ENCODE measurements at regions not wholly inside any gene's neighbourhood (a gene's known extent, or its start where the extent isn't known, plus 50 kb on each side); places are given as distances from the start of the nearest gene placed in this dataset.

- ATAC-seq: no peak
- Mint-ChIP-seq H3K4me3 (no peak overlapping the region), H3K27me3 (ENCODE audit: low read depth) (no peaks in the 10 kb centered on the region), H3K4me1 (ENCODE audit: low read depth) (no peaks in the 10 kb centered on the region), H3K36me3 (ENCODE audit: insufficient read depth) (no peaks in the 10 kb centered on the region), H3K9me3 (no peaks in the 10 kb centered on the region)
- no peak for DNase-seq
These were observed 359.5 kb upstream of the NPSR1 start for GRCh38 chr7:34298492-34299013.

- ATAC-seq (no peak), DNase-seq (no peak)
- Mint-ChIP-seq H3K36me3 (ENCODE audit: insufficient read depth) (no peaks in the 10 kb centered on the region), H3K9me3 (no peaks in the 10 kb centered on the region), H3K4me1 (ENCODE audit: low read depth) (no peaks in the 10 kb centered on the region), H3K27me3 (ENCODE audit: low read depth) (no peaks in the 10 kb centered on the region), H3K4me3 (no peak overlapping the region)
These were observed 359.0 kb upstream of the NPSR1 start for GRCh38 chr7:34299066-34299465.

GRCh38 chr7:34307540-34307939 is 350.5 kb upstream of the NPSR1 start:
- H3K27me3 Mint-ChIP-seq (ENCODE audit: low read depth): no peaks in the 10 kb centered on the region
- no peaks in the 10 kb centered on the region for H3K36me3 Mint-ChIP-seq (ENCODE audit: insufficient read depth)
- ATAC-seq: no peak
- peaks cover 8% of the 10 kb centered on the region for H3K9me3 Mint-ChIP-seq
- H3K4me3 Mint-ChIP-seq: no peak overlapping the region
- no peak for DNase-seq
- no peaks in the 10 kb centered on the region for H3K4me1 Mint-ChIP-seq (ENCODE audit: low read depth)

- Mint-ChIP-seq H3K9me3 (peaks cover 14% of the 10 kb centered on the region), H3K4me3 (no peak overlapping the region), H3K27me3 (ENCODE audit: low read depth) (no peaks in the 10 kb centered on the region), H3K4me1 (ENCODE audit: low read depth) (no peaks in the 10 kb centered on the region), H3K36me3 (ENCODE audit: insufficient read depth) (no peaks in the 10 kb centered on the region)
- DNase-seq: no peak
- no peak for ATAC-seq
These were observed 349.4 kb upstream of the NPSR1 start for GRCh38 chr7:34308595-34308994.

GRCh38 chr7:34309116-34309515 is 348.9 kb upstream of the NPSR1 start:
- peaks cover 14% of the 10 kb centered on the region for H3K9me3 Mint-ChIP-seq
- no peaks in the 10 kb centered on the region for H3K4me1 Mint-ChIP-seq (ENCODE audit: low read depth)
- no peaks in the 10 kb centered on the region for H3K36me3 Mint-ChIP-seq (ENCODE audit: insufficient read depth)
- no peak overlapping the region for H3K4me3 Mint-ChIP-seq
- no peak for ATAC-seq
- H3K27me3 Mint-ChIP-seq (ENCODE audit: low read depth): no peaks in the 10 kb centered on the region
- no peak for DNase-seq

- peaks cover 14% of the 10 kb centered on the region for H3K9me3 Mint-ChIP-seq
- no peak overlapping the region for H3K4me3 Mint-ChIP-seq
- ATAC-seq (no peak), DNase-seq (no peak)
- H3K36me3 Mint-ChIP-seq (ENCODE audit: insufficient read depth): no peaks in the 10 kb centered on the region
- H3K27me3 Mint-ChIP-seq (ENCODE audit: low read depth): no peaks in the 10 kb centered on the region
- no peaks in the 10 kb centered on the region for H3K4me1 Mint-ChIP-seq (ENCODE audit: low read depth)
These were observed 348.4 kb upstream of the NPSR1 start for GRCh38 chr7:34309584-34309983.

GRCh38 chr7:34311591-34311990 is 346.4 kb upstream of the NPSR1 start:
- no peaks in the 10 kb centered on the region for H3K4me1 Mint-ChIP-seq (ENCODE audit: low read depth)
- no peak for DNase-seq
- H3K36me3 Mint-ChIP-seq (ENCODE audit: insufficient read depth): no peaks in the 10 kb centered on the region
- ATAC-seq: no peak
- no peak overlapping the region for H3K4me3 Mint-ChIP-seq
- H3K9me3 Mint-ChIP-seq: peaks cover 14% of the 10 kb centered on the region
- H3K27me3 Mint-ChIP-seq (ENCODE audit: low read depth): no peaks in the 10 kb centered on the region

- Mint-ChIP-seq H3K4me3 (no peak overlapping the region), H3K9me3 (peaks cover 14% of the 10 kb centered on the region), H3K4me1 (ENCODE audit: low read depth) (no peaks in the 10 kb centered on the region), H3K27me3 (ENCODE audit: low read depth) (no peaks in the 10 kb centered on the region), H3K36me3 (ENCODE audit: insufficient read depth) (no peaks in the 10 kb centered on the region)
- no peak for DNase-seq
- ATAC-seq: no peak
These were observed 345.4 kb upstream of the NPSR1 start for GRCh38 chr7:34312624-34313023.

GRCh38 chr7:34313289-34313688 is 344.7 kb upstream of the NPSR1 start:
- no peak for DNase-seq
- Mint-ChIP-seq H3K4me1 (ENCODE audit: low read depth) (no peaks in the 10 kb centered on the region), H3K4me3 (no peak overlapping the region), H3K9me3 (peaks cover 14% of the 10 kb centered on the region), H3K36me3 (ENCODE audit: insufficient read depth) (no peaks in the 10 kb centered on the region), H3K27me3 (ENCODE audit: low read depth) (no peaks in the 10 kb centered on the region)
- ATAC-seq: no peak

- H3K9me3 Mint-ChIP-seq: peaks cover 14% of the 10 kb centered on the region
- H3K4me1 Mint-ChIP-seq (ENCODE audit: low read depth): no peaks in the 10 kb centered on the region
- no peak overlapping the region for H3K4me3 Mint-ChIP-seq
- no peaks in the 10 kb centered on the region for H3K36me3 Mint-ChIP-seq (ENCODE audit: insufficient read depth)
- ATAC-seq (no peak), DNase-seq (no peak)
- H3K27me3 Mint-ChIP-seq (ENCODE audit: low read depth): no peaks in the 10 kb centered on the region
These were observed 343.0 kb upstream of the NPSR1 start for GRCh38 chr7:34315032-34315431.

GRCh38 chr7:34317039-34317438 is 341.0 kb upstream of the NPSR1 start:
- H3K27me3 Mint-ChIP-seq (ENCODE audit: low read depth): peaks cover 8% of the 10 kb centered on the region
- DNase-seq: no peak
- peaks cover 11% of the 10 kb centered on the region for H3K9me3 Mint-ChIP-seq
- ATAC-seq: no peak
- H3K4me3 Mint-ChIP-seq: no peak overlapping the region
- H3K36me3 Mint-ChIP-seq (ENCODE audit: insufficient read depth): no peaks in the 10 kb centered on the region
- H3K4me1 Mint-ChIP-seq (ENCODE audit: low read depth): peaks cover 2% of the 10 kb centered on the region

GRCh38 chr7:34320412-34320811 is 337.6 kb upstream of the NPSR1 start:
- H3K36me3 Mint-ChIP-seq (ENCODE audit: insufficient read depth): no peaks in the 10 kb centered on the region
- DNase-seq (no peak), ATAC-seq (no peak)
- no peaks in the 10 kb centered on the region for H3K9me3 Mint-ChIP-seq
- no peak overlapping the region for H3K4me3 Mint-ChIP-seq
- H3K27me3 Mint-ChIP-seq (ENCODE audit: low read depth): peaks cover 12% of the 10 kb centered on the region
- peaks cover 2% of the 10 kb centered on the region for H3K4me1 Mint-ChIP-seq (ENCODE audit: low read depth)

- Mint-ChIP-seq H3K36me3 (ENCODE audit: insufficient read depth) (no peaks in the 10 kb centered on the region), H3K27me3 (ENCODE audit: low read depth) (peaks cover 12% of the 10 kb centered on the region), H3K4me3 (no peak overlapping the region)
These were observed 336.9 kb upstream of the NPSR1 start for GRCh38 chr7:34320926-34321661.

GRCh38 chr7:34322841-34323240 is 335.2 kb upstream of the NPSR1 start:
- Mint-ChIP-seq H3K4me3 (no peak overlapping the region), H3K9me3 (no peaks in the 10 kb centered on the region), H3K36me3 (ENCODE audit: insufficient read depth) (no peaks in the 10 kb centered on the region), H3K4me1 (ENCODE audit: low read depth) (peaks cover 2% of the 10 kb centered on the region), H3K27me3 (ENCODE audit: low read depth) (peaks cover 12% of the 10 kb centered on the region)
- DNase-seq (no peak), ATAC-seq (peak; percentile 43 to 57)

More at GRCh38 chr7:34320926-34321661, 336.9 kb upstream of the NPSR1 start:
- Mint-ChIP-seq H3K9me3 (no peaks in the 10 kb centered on the region), H3K4me1 (ENCODE audit: low read depth) (peaks cover 2% of the 10 kb centered on the region)
- ATAC-seq: peak; percentile 48 to 75
- peak; percentile 5 for DNase-seq

GRCh38 chr7:34327681-34328080 is 330.3 kb upstream of the NPSR1 start:
- Mint-ChIP-seq H3K27me3 (ENCODE audit: low read depth) (peaks cover 4% of the 10 kb centered on the region), H3K4me1 (ENCODE audit: low read depth) (no peaks in the 10 kb centered on the region), H3K9me3 (no peaks in the 10 kb centered on the region), H3K36me3 (ENCODE audit: insufficient read depth) (no peaks in the 10 kb centered on the region), H3K4me3 (no peak overlapping the region)
- DNase-seq: no peak
- ATAC-seq: no peak
